ENCODE measurements at regions not wholly inside any gene's neighbourhood (a gene's known extent, or its start where the extent isn't known, plus 50 kb on each side); places are given as distances from the start of the nearest gene placed in this dataset.

DNA sequence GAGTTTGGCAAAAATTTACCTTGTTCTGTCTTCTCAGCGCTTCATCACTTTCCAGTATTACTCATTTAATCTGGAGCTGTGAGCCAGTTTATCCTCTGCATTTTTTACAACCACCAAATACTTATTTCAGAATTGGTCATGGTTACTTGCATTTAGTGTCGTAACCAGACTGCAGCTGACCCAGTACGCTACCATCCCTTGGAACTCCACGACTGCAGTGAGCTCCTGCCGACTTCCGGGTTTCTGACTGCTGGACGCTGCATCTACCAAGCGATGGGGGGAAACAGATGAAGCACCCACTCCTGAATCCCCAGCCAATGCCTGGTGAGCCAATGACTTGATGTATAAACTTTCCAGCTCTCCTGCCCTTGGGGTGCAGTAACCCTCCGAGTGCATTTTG is 174.4 kb upstream of the PRLR start:
- H3K27me3 ChIP-seq (ENCODE audit: control insufficient read depth in 1 of 2, insufficient read depth in 2 of 2, low read length in 2 of 2), result no peaks in the 10 kb centered on the region
- POLR2A ChIA-PET, result no interaction called here
- H3K79me2 ChIP-seq (ENCODE audit: insufficient read depth, low read length), result no peaks in the 10 kb centered on the region
- H3K4me1 ChIP-seq (ENCODE audit: insufficient read depth, low read length), result no peaks in the 10 kb centered on the region
- in situ Hi-C loops (cut with HindIII; ENCODE audit: extremely low pct_ligation_motif_present, low pct_unique_long_range_greater_than_20kb), result no loop called here
- 77% methylated on average over 9 of the region's 9 CpGs for whole genome bisulfite sequencing (ENCODE audit: low lambda C conversion rate)
- H3K27ac ChIP-seq (ENCODE audit: extremely low read length, insufficient read depth, low read length), result no peak overlapping the region
- no peaks in the 10 kb centered on the region for H3K36me3 ChIP-seq (replicated peaks in 1 of 2; ENCODE audit: control insufficient read depth in 1 of 2, insufficient read depth in 2 of 2, low read length in 2 of 2)
- H3K4me3 ChIP-seq (replicated peaks in 1 of 3; ENCODE audit: insufficient read depth in 1 of 3, low read depth in 2 of 3, low read length in 3 of 3), result no peak overlapping the region
- intact Hi-C loops (cut with micrococcal nuclease; ENCODE audit: unreplicated experiment), result no loop called here
- DNase-seq (ENCODE audit: low spot score) (no peak), ATAC-seq (no peak), FAIRE-seq (no peak)
- no peak overlapping the region for H3K9ac ChIP-seq (ENCODE audit: insufficient read depth, low read depth, low read length)
- TF ChIP-seq ZNF230 (CRISPR knock-in tag; IDR thresholded peaks at IDR 0.05), result no peak
- no peak for TF ChIP-seq HOXA7 (CRISPR knock-in tag; IDR thresholded peaks at IDR 0.05)
- TF ChIP-seq SIX1 (CRISPR knock-in tag; IDR thresholded peaks at IDR 0.05; ENCODE audit: borderline replicate concordance), result no peak
- no peak for TF ChIP-seq ZNF615 (CRISPR knock-in tag; IDR thresholded peaks at IDR 0.05; ENCODE audit: borderline replicate concordance)
- TF ChIP-seq, protein P1, sequence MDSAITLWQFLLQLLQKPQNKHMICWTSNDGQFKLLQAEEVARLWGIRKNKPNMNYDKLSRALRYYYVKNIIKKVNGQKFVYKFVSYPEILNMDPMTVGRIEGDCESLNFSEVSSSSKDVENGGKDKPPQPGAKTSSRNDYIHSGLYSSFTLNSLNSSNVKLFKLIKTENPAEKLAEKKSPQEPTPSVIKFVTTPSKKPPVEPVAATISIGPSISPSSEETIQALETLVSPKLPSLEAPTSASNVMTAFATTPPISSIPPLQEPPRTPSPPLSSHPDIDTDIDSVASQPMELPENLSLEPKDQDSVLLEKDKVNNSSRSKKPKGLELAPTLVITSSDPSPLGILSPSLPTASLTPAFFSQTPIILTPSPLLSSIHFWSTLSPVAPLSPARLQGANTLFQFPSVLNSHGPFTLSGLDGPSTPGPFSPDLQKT (CRISPR knock-in tag; IDR thresholded peaks at IDR 0.05; ENCODE audit: borderline replicate concordance), result no peak
- no peak for TF ChIP-seq CREM (IDR thresholded peaks at IDR 0.05)
- no peak for TF ChIP-seq CREM (CRISPR knock-in tag; IDR thresholded peaks at IDR 0.05)
- TF ChIP-seq YEATS4 (CRISPR knock-in tag; IDR thresholded peaks at IDR 0.05; ENCODE audit: borderline replicate concordance), result no peak
- TF ChIP-seq, protein P2, sequence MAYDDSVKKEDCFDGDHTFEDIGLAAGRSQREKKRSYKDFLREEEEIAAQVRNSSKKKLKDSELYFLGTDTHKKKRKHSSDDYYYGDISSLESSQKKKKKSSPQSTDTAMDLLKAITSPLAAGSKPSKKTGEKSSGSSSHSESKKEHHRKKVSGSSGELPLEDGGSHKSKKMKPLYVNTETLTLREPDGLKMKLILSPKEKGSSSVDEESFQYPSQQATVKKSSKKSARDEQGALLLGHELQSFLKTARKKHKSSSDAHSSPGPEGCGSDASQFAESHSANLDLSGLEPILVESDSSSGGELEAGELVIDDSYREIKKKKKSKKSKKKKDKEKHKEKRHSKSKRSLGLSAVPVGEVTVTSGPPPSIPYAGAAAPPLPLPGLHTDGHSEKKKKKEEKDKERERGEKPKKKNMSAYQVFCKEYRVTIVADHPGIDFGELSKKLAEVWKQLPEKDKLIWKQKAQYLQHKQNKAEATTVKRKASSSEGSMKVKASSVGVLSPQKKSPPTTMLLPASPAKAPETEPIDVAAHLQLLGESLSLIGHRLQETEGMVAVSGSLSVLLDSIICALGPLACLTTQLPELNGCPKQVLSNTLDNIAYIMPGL (CRISPR knock-in tag; IDR thresholded peaks at IDR 0.05; ENCODE audit: borderline replicate concordance in 1 of 2, low read depth in 1 of 2), result no peak
- no peak for TF ChIP-seq ZNF703 (CRISPR knock-in tag; IDR thresholded peaks at IDR 0.05; ENCODE audit: borderline replicate concordance)
- no peak for TF ChIP-seq ZNF468 (CRISPR knock-in tag; IDR thresholded peaks at IDR 0.05)
- TF ChIP-seq ZBTB8A (CRISPR knock-in tag; IDR thresholded peaks at IDR 0.05; ENCODE audit: borderline replicate concordance, low read depth), result no peak
- TF ChIP-seq ELF4 (CRISPR knock-in tag; IDR thresholded peaks at IDR 0.05; ENCODE audit: borderline replicate concordance), result no peak
- no peak for TF ChIP-seq CCAR2 (optimal IDR thresholded peaks at IDR 0.05; ENCODE audit: low read depth, low read length)
- no peak for TF ChIP-seq SCMH1 (CRISPR knock-in tag; IDR thresholded peaks at IDR 0.05; ENCODE audit: borderline replicate concordance)
- no peak for TF ChIP-seq ZNF781 (CRISPR knock-in tag; IDR thresholded peaks at IDR 0.05; ENCODE audit: borderline replicate concordance, not compliant biosample characterization)
- no peak for TF ChIP-seq ZNF431 (CRISPR knock-in tag; IDR thresholded peaks at IDR 0.05; ENCODE audit: borderline replicate concordance, low read depth)
- H2AFZ ChIP-seq (ENCODE audit: low read length), result no peak overlapping the region
- no TSS peak for BruUV-seq (replicated peaks)
- no peak overlapping the region for H3K4me2 ChIP-seq (ENCODE audit: low read depth, low read length)
- H3K9me3 ChIP-seq (ENCODE audit: low read length), result no peaks in the 10 kb centered on the region
- H4K20me1 ChIP-seq (ENCODE audit: insufficient read depth, low read length), result no peaks in the 10 kb centered on the region
- CTCF ChIA-PET (ENCODE audit: low intra/inter-chr PET ratio, low total read pairs), result no interaction called here

Measured in HepG2 (cell line).